Thoracic aorta (tissue), 2 donors: ENCODE measurements at regions not wholly inside any gene's neighbourhood (a gene's known extent, or its start where the extent isn't known, plus 50 kb on each side); places are given as distances from the start of the nearest gene placed in this dataset.

Experiments used
- ATAC-seq: fragments of 150-250 bp; one replicate; pipeline ENCODE4 v1.8.0; 2017; ENCODE audit warnings: low read depth; ENCODE audit not compliant: insufficient number of reproducible peaks, low FRiP score
- DNase-seq: peaks from one replicate; pipeline ENCODE4 v3.0.0-alpha.2; 2020; ENCODE audit warnings: low spot score
- H3K27ac ChIP-seq, 2 donors: fragments of 200-600 bp; sonication (generic); 1 replicate in 1 of 2; 2 replicates in 1 of 2; pipeline ENCODE4 v1.5.1; 2016; ENCODE audit warnings: mild to moderate bottlenecking in 2 of 2, moderate library complexity in 2 of 2
- H3K27me3 ChIP-seq: fragments of 200-600 bp; sonication (generic); replicated peaks from 2 replicates; pipeline ENCODE4 v1.6.0; 2016; ENCODE audit warnings: mild to moderate bottlenecking; ENCODE audit not compliant: insufficient read depth
- H3K36me3 ChIP-seq: fragments of 200-600 bp; sonication (generic); one replicate; pipeline ENCODE4 v1.5.1; 2016
- H3K4me1 ChIP-seq, 2 donors: fragments of 200-600 bp; sonication (generic); 1 replicate in 1 of 2; 2 replicates in 1 of 2; pipeline versions ENCODE4 v1.5.1 to v1.6.0; 2016; ENCODE audit warnings: low read depth in 2 of 2, mild to moderate bottlenecking in 1 of 2; ENCODE audit not compliant: control insufficient read depth in 1 of 2
- H3K4me3 ChIP-seq: fragments of 200-600 bp; sonication (generic); 2 replicates; pipeline ENCODE4 v1.5.1; 2016; ENCODE audit warnings: mild to moderate bottlenecking
- H3K9me3 ChIP-seq: fragments of 200-600 bp; sonication (generic); 2 replicates; pipeline ENCODE4 v1.5.1; 2016
- CTCF ChIP-seq: fragments of 200-600 bp; sonication (generic); IDR thresholded peaks from one replicate; pipeline ENCODE4 v1.5.1; 2019; ENCODE audit warnings: antibody characterized with exemption

GRCh38 chr4:63524764-63525163 is 884.5 kb downstream of the TECRL start:
- no peak for TF ChIP-seq CTCF
- no peaks in the 10 kb centered on the region for H3K9me3 ChIP-seq
- H3K36me3 ChIP-seq, result no peaks in the 10 kb centered on the region
- DNase-seq (no peak), ATAC-seq (no peak)
- no peaks in the 10 kb centered on the region for H3K4me1 ChIP-seq
- no peaks in the 10 kb centered on the region for H3K27me3 ChIP-seq
- H3K4me3 ChIP-seq, result no peak overlapping the region
- no peak overlapping the region for H3K27ac ChIP-seq

GRCh38 chr4:63505714-63506460 is 903.4 kb downstream of the TECRL start:
- Histone ChIP-seq H3K27me3 (no peaks in the 10 kb centered on the region), H3K36me3 (no peaks in the 10 kb centered on the region), H3K4me3 (no peak overlapping the region), H3K27ac (no peak overlapping the region), H3K9me3 (no peaks in the 10 kb centered on the region), H3K4me1 (no peaks in the 10 kb centered on the region)
- ATAC-seq (no peak), DNase-seq (no peak)
- TF ChIP-seq CTCF, result no peak

GRCh38 chr4:63493265-63493664 is 916.0 kb downstream of the TECRL start:
- TF ChIP-seq CTCF, result no peak
- Histone ChIP-seq H3K4me1 (no peaks in the 10 kb centered on the region), H3K9me3 (no peaks in the 10 kb centered on the region), H3K27me3 (no peaks in the 10 kb centered on the region), H3K36me3 (no peaks in the 10 kb centered on the region), H3K27ac (no peak overlapping the region), H3K4me3 (no peak overlapping the region)
- ATAC-seq (no peak), DNase-seq (no peak)

- H3K27ac ChIP-seq, result no peak overlapping the region
- H3K9me3 ChIP-seq, result no peaks in the 10 kb centered on the region
- DNase-seq, result no peak
- H3K4me1 ChIP-seq, result no peaks in the 10 kb centered on the region
- H3K36me3 ChIP-seq, result no peaks in the 10 kb centered on the region
- H3K27me3 ChIP-seq, result no peaks in the 10 kb centered on the region
- no peak overlapping the region for H3K4me3 ChIP-seq
- no peak for TF ChIP-seq CTCF
- no peak for ATAC-seq
These were observed 916.7 kb downstream of the TECRL start for GRCh38 chr4:63492515-63492914.

- Histone ChIP-seq H3K27ac (no peak overlapping the region), H3K4me3 (no peak overlapping the region), H3K9me3 (no peaks in the 10 kb centered on the region), H3K36me3 (no peaks in the 10 kb centered on the region), H3K4me1 (no peaks in the 10 kb centered on the region), H3K27me3 (no peaks in the 10 kb centered on the region)
- DNase-seq (no peak), ATAC-seq (no peak)
- no peak for TF ChIP-seq CTCF
These were observed 944.9 kb downstream of the TECRL start for GRCh38 chr4:63464393-63464792.
